ENCODE measurements at regions not wholly inside any gene's neighbourhood (a gene's known extent, or its start where the extent isn't known, plus 50 kb on each side); places are given as distances from the start of the nearest gene placed in this dataset.

- no peak overlapping the region for H3K4me3 ChIP-seq (ENCODE audit: low read length)
- TF ChIP-seq, protein P1, sequence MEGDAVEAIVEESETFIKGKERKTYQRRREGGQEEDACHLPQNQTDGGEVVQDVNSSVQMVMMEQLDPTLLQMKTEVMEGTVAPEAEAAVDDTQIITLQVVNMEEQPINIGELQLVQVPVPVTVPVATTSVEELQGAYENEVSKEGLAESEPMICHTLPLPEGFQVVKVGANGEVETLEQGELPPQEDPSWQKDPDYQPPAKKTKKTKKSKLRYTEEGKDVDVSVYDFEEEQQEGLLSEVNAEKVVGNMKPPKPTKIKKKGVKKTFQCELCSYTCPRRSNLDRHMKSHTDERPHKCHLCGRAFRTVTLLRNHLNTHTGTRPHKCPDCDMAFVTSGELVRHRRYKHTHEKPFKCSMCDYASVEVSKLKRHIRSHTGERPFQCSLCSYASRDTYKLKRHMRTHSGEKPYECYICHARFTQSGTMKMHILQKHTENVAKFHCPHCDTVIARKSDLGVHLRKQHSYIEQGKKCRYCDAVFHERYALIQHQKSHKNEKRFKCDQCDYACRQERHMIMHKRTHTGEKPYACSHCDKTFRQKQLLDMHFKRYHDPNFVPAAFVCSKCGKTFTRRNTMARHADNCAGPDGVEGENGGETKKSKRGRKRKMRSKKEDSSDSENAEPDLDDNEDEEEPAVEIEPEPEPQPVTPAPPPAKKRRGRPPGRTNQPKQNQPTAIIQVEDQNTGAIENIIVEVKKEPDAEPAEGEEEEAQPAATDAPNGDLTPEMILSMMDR (conservative IDR thresholded peaks at IDR 0.05; ENCODE audit: low read length) = no peak
- no peak for DNase-seq (ENCODE audit: low read depth)
These were observed 97.4 kb downstream of the OSR1 start for GRCh38 chr2:19261061-19261460.

GRCh38 chr2:19256121-19256601 lies 102.3 kb downstream of the OSR1 start:
- DNase-seq (ENCODE audit: low read depth) = peak; percentile 90

GRCh38 chr2:19255481-19255880 lies 102.9 kb downstream of the OSR1 start:
- TF ChIP-seq, protein P1 (conservative IDR thresholded peaks at IDR 0.05; ENCODE audit: low read length) = no peak
- DNase-seq (ENCODE audit: low read depth) = no peak
- H3K4me3 ChIP-seq (ENCODE audit: low read length) = no peak overlapping the region

More at GRCh38 chr2:19256121-19256601, 102.3 kb downstream of the OSR1 start:
- H3K4me3 ChIP-seq (ENCODE audit: low read length) = no peak overlapping the region
- TF ChIP-seq, protein P1 (conservative IDR thresholded peaks at IDR 0.05; ENCODE audit: low read length) = no peak

DNA sequence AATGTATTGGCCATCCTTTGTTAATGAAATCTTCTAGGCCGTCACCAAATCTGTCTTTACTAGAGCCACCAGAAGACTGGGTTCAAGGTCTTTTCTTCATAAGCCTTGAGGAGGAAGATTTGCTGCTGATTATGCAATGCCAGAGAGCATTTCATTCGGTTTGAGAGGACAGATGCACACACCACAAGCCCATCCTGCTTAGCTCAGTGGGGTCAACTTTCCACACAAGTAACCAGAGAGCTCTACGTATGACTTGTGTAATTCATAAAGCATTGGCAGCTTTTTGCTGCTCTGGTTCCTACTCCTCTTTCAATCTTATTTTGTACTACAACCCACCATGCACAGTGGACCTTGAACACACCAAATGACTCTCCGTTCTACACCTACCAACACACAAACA lies 106.9 kb downstream of the OSR1 start:
- no peak overlapping the region for H3K4me3 ChIP-seq (ENCODE audit: low read length)
- TF ChIP-seq, protein P1 (conservative IDR thresholded peaks at IDR 0.05; ENCODE audit: low read length) = no peak
- DNase-seq (ENCODE audit: low read depth) = peak; percentile 21

DNA sequence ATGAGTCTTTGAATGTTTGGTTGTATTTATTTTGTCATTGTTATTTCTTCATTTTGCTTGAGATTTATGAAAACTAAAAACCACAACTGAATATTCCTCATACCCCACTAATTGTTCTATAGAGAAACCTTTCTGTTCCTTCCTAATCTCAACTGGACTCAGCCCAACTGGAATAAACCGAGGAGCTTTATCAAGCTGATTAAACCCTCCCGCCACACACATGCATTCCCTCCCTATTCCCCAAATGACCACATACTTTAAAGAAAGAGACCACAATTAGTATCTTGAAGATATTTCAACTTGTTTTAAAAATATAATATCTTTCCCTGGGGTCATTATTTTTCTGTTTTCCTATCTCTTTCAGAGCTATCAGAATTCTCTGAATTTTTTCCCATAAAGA lies 107.5 kb downstream of the OSR1 start:
- no peak for DNase-seq (ENCODE audit: low read depth)
- TF ChIP-seq, protein P1 (conservative IDR thresholded peaks at IDR 0.05; ENCODE audit: low read length) = no peak
- H3K4me3 ChIP-seq (ENCODE audit: low read length) = no peak overlapping the region

DNA sequence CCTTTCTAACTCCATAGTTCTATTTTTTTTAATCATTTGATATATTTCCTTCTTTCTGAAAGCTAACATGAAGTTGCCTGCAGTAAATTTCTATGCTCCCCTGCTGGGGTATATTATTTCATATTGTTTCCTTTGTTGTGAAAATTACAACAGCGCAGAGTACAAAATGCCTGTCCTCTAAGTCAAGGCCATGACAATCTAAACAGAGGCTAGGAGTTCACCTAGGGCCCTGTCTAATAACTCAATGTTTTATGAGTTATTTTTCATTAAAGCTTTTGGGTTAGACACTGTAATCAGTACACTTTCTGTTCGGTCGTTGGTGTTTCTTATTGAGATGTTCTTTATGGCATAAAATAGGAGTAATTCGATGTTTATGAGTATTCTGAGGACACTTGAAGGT lies 111.2 kb downstream of the OSR1 start:
- H3K4me3 ChIP-seq (ENCODE audit: low read length) = no peak overlapping the region
- TF ChIP-seq, protein P1 (conservative IDR thresholded peaks at IDR 0.05; ENCODE audit: low read length) = no peak
- DNase-seq (ENCODE audit: low read depth) = no peak

DNA sequence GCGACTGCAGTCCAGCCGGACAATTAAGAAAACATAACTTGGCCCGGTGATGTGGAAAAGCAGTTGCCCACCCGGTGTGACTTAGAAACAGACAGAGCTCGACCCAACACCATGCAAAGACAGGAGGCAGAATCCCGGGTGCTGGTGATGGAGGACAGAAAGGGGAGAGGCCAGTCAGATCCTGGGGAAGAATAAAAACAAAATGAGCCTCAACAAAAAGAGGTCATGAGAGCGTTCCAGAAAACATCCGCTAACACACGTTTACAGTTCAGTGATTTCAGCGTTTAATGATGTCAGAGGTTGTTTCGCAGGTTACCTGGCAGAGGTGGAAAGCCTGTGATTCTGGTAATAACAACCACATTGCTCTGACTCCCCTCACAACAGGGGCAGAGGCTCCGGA lies 111.9 kb downstream of the OSR1 start:
- H3K4me3 ChIP-seq (ENCODE audit: low read length) = no peak overlapping the region
- no peak for DNase-seq (ENCODE audit: low read depth)
- TF ChIP-seq, protein P1 (conservative IDR thresholded peaks at IDR 0.05; ENCODE audit: low read length) = no peak
